BE2C (cell line): ENCODE measurements at regions not wholly inside any gene's neighbourhood (a gene's known extent, or its start where the extent isn't known, plus 50 kb on each side); places are given as distances from the start of the nearest gene placed in this dataset.

Experiments used
- DNase-seq: peaks from one replicate; pipeline ENCODE4 v3.0.0-alpha.2; 2020
- H3K27me3 ChIP-seq: fragments of 250-450 bp; sonication (Bioruptor Pico); 2 replicates; pipeline ENCODE4 v1.5.1; 2020; ENCODE audit warnings: mild to moderate bottlenecking
- H3K36me3 ChIP-seq: fragments of 250-450 bp; sonication (Bioruptor Pico); 2 replicates; pipeline ENCODE4 v1.5.1; 2020; ENCODE audit warnings: mild to moderate bottlenecking
- H3K4me1 ChIP-seq: fragments of 250-450 bp; sonication (Bioruptor Pico); 2 replicates; pipeline ENCODE4 v1.5.1; 2020
- H3K4me3 ChIP-seq: 2 replicates; pipeline ENCODE4 v1.5.1; 2011; ENCODE audit warnings: low read depth, low read length
- H3K9me3 ChIP-seq: fragments of 250-450 bp; sonication (Bioruptor Pico); 2 replicates; pipeline ENCODE4 v1.5.1; 2020
- CTCF ChIP-seq: IDR thresholded peaks from 2 replicates; pipeline ENCODE4 v1.5.1; 2012; ENCODE audit warnings: mild to moderate bottlenecking, low read depth, low read length

GRCh38 chr1:82880506-82880905 is 1079.8 kb downstream of the ADGRL2 start:
- no peaks in the 10 kb centered on the region for H3K27me3 ChIP-seq
- H3K36me3 ChIP-seq: no peaks in the 10 kb centered on the region
- TF ChIP-seq CTCF: no peak
- no peaks in the 10 kb centered on the region for H3K9me3 ChIP-seq
- DNase-seq: no peak
- H3K4me3 ChIP-seq: no peak overlapping the region
- no peaks in the 10 kb centered on the region; the same call in 1 of the 2 replicates for H3K4me1 ChIP-seq

DNA sequence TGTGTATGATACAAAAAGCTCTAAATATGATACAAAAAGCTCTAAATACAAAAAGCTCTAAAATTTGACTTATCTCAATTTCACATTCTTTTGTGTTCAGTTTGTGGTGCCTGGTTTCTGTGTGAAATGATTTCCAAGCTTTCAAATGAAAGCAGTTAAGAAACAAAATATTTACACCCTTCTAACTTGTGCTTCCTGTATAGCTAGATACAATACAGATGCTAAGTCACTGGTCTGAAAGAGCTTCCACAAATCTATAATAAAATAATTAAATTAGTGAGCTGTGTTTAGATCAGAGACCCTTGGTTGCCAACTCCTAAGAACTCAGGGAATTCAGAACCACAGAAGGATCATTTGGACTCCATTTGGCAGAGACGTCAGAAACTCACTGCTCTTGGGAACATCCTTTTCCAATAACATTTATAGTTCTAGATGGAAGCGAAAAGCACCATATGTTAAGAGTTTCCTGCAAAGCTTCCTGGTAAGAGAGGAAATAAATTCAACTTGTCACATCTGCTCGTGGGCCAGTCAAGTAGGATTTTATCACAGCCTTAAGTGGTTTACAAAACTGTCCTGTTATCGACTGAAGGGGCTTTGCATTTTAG is 1079.1 kb downstream of the ADGRL2 start:
- H3K4me1 ChIP-seq: no peaks in the 10 kb centered on the region; the same call in 1 of the 2 replicates
- H3K36me3 ChIP-seq: no peaks in the 10 kb centered on the region
- no peak for TF ChIP-seq CTCF
- H3K9me3 ChIP-seq: no peaks in the 10 kb centered on the region
- H3K27me3 ChIP-seq: no peaks in the 10 kb centered on the region
- H3K4me3 ChIP-seq: no peak overlapping the region
- no peak for DNase-seq

- no peaks in the 10 kb centered on the region for H3K36me3 ChIP-seq
- no peaks in the 10 kb centered on the region for H3K27me3 ChIP-seq
- TF ChIP-seq CTCF: no peak
- no peaks in the 10 kb centered on the region for H3K9me3 ChIP-seq
- DNase-seq: no peak
- no peaks in the 10 kb centered on the region; the same call in 1 of the 2 replicates for H3K4me1 ChIP-seq
- H3K4me3 ChIP-seq: no peak overlapping the region
Observed at GRCh38 chr1:82875170-82875569, 1074.4 kb downstream of the ADGRL2 start.

GRCh38 chr1:82874041-82874440 is 1073.3 kb downstream of the ADGRL2 start:
- TF ChIP-seq CTCF: no peak
- Histone ChIP-seq H3K9me3 (no peaks in the 10 kb centered on the region), H3K4me1 (no peaks in the 10 kb centered on the region), H3K36me3 (no peaks in the 10 kb centered on the region), H3K27me3 (no peaks in the 10 kb centered on the region), H3K4me3 (no peak overlapping the region)
- no peak for DNase-seq

DNA sequence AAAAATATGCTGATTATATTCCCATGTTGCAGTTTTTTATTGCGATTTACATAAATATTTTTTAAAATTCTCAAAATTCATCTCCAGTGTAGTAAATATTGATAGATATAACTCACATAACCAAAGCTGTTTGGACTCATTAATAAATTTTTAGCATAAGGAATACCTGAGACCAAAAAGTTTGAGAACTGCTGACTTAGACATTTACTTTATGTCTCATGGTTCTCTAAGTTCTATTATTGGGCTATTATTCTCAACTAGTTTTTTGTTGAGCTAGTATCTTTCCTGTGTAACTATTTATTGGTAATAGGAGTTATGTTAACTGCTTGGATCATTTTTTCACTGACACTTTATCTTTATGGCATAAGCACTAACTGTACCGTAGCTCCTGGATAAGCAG is 1069.6 kb downstream of the ADGRL2 start:
- H3K36me3 ChIP-seq: no peaks in the 10 kb centered on the region
- no peaks in the 10 kb centered on the region for H3K4me1 ChIP-seq
- DNase-seq: no peak
- no peaks in the 10 kb centered on the region for H3K27me3 ChIP-seq
- H3K9me3 ChIP-seq: no peaks in the 10 kb centered on the region
- no peak overlapping the region for H3K4me3 ChIP-seq
- TF ChIP-seq CTCF: no peak

DNA sequence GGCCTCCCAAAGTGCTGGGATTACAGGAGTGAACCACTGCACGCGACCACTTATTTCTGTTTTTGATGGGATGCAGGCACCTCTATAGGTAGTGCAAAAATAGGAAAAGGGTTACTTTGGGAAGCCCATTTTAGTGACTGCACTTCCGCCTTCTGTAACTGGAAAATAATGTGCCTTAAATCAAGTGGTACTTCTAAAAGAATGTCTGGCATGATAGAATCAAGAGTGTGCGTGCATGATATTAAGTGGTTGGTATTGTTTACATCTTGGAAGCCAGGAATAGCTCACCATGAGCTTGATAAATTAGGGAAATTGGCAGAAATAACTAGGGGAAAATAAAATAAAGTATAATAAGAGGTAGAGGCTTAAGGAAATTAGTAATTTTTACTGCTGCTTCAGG is 1067.0 kb downstream of the ADGRL2 start:
- H3K36me3 ChIP-seq: no peaks in the 10 kb centered on the region
- DNase-seq: no peak
- TF ChIP-seq CTCF: no peak
- H3K27me3 ChIP-seq: no peaks in the 10 kb centered on the region
- H3K4me3 ChIP-seq: no peak overlapping the region
- no peaks in the 10 kb centered on the region for H3K9me3 ChIP-seq
- no peaks in the 10 kb centered on the region for H3K4me1 ChIP-seq
